UCSD-AML1 (cell line): ENCODE measurements at regions not wholly inside any gene's neighbourhood (a gene's known extent, or its start where the extent isn't known, plus 50 kb on each side); places are given as distances from the start of the nearest gene placed in this dataset.
"Not testable (repeated sequence)": the region's sequence is repeated elsewhere in the genome, so short reads cannot be mapped to it uniquely, and the experiment has no call there.

Experiments used
- DNase-seq: peaks from one replicate; lab custom pipeline; 2025; ENCODE audit not compliant: unreplicated experiment; lab: John Stamatoyannopoulos, UW

GRCh38 chr3:36063992-36064391 is 316.3 kb upstream of the STAC start:
- DNase-seq: no peak

- no peak for DNase-seq
Observed at GRCh38 chr3:36065321-36065720, 315.0 kb upstream of the STAC start.

- no peak for DNase-seq
Observed at GRCh38 chr3:36075491-36075890, 304.8 kb upstream of the STAC start.

- DNase-seq: no peak
Observed at GRCh38 chr3:36077320-36077719, 303.0 kb upstream of the STAC start.

- not testable (repeated sequence) for DNase-seq
Observed at GRCh38 chr3:36082958-36083357, 297.3 kb upstream of the STAC start.

- no peak for DNase-seq
Observed at GRCh38 chr3:36095238-36095637, 285.1 kb upstream of the STAC start.

GRCh38 chr3:36097209-36097608 is 283.1 kb upstream of the STAC start:
- no peak for DNase-seq

GRCh38 chr3:36114353-36114752 is 266.0 kb upstream of the STAC start:
- DNase-seq: no peak

- no peak for DNase-seq
Observed at GRCh38 chr3:36124118-36124796, 256.0 kb upstream of the STAC start.

GRCh38 chr3:36132214-36132613 is 248.1 kb upstream of the STAC start:
- DNase-seq: no peak

GRCh38 chr3:36135863-36136262 is 244.4 kb upstream of the STAC start:
- no peak for DNase-seq

GRCh38 chr3:36142746-36143145 is 237.6 kb upstream of the STAC start:
- no peak for DNase-seq

GRCh38 chr3:36146404-36146803 is 233.9 kb upstream of the STAC start:
- DNase-seq: no peak

- DNase-seq: no peak
Observed at GRCh38 chr3:36147934-36148558, 232.3 kb upstream of the STAC start.

- DNase-seq: no peak
Observed at GRCh38 chr3:36149447-36149865, 230.8 kb upstream of the STAC start.

- DNase-seq: no peak
Observed at GRCh38 chr3:36155515-36155914, 224.8 kb upstream of the STAC start.

- DNase-seq: no peak
Observed at GRCh38 chr3:36164400-36164799, 215.9 kb upstream of the STAC start.

GRCh38 chr3:36165509-36166290 is 214.6 kb upstream of the STAC start:
- no peak for DNase-seq

- DNase-seq: no peak
Observed at GRCh38 chr3:36166477-36166876, 213.8 kb upstream of the STAC start.

GRCh38 chr3:36172699-36173098 is 207.6 kb upstream of the STAC start:
- no peak for DNase-seq

GRCh38 chr3:36175113-36175812 is 205.0 kb upstream of the STAC start:
- DNase-seq: no peak
